Lung (tissue), 11 donors: ENCODE measurements at regions not wholly inside any gene's neighbourhood (a gene's known extent, or its start where the extent isn't known, plus 50 kb on each side); places are given as distances from the start of the nearest gene placed in this dataset.

Experiments
- ATAC-seq: fragments of 200-7000 bp; cut with Tn5 transposase; one replicate; pipeline ENCODE4 v1.9.1; 2020; ENCODE audit warnings: moderate number of reproducible peaks; ENCODE audit not compliant: insufficient read depth, low FRiP score
- DNase-seq, 3 donors: peaks; one replicate each; pipeline ENCODE4 v3.0.0-alpha.2; 2013 to 2017
- H3K27ac ChIP-seq, 2 donors: one replicate each; pipeline ENCODE4 v1.5.1; 2013; ENCODE audit warnings: mild to moderate bottlenecking in 2 of 2, moderate library complexity in 2 of 2, control low read depth in 1 of 2, inconsistent platforms in 1 of 2, low read depth in 1 of 2, low read length in 1 of 2
- H3K27me3 ChIP-seq, 3 donors: one replicate each; pipeline ENCODE4 v1.5.1; 2013; ENCODE audit warnings: low read length in 2 of 3; ENCODE audit not compliant: control insufficient read depth in 3 of 3, insufficient read depth in 3 of 3
- H3K36me3 ChIP-seq, 4 donors: one replicate each; pipeline ENCODE4 v1.5.1; 2013; ENCODE audit warnings: low read length in 4 of 4, mild to moderate bottlenecking in 1 of 4, moderate library complexity in 1 of 4; ENCODE audit not compliant: control insufficient read depth in 4 of 4, insufficient read depth in 4 of 4
- H3K4me1 ChIP-seq, 5 donors: one replicate each; pipeline ENCODE4 v1.5.1; 2013; ENCODE audit warnings: low read length in 5 of 5, mild to moderate bottlenecking in 2 of 5, moderate library complexity in 1 of 5; ENCODE audit not compliant: control insufficient read depth in 5 of 5, insufficient read depth in 5 of 5
- H3K4me3 ChIP-seq: one replicate; pipeline ENCODE4 v1.5.1; 2013; ENCODE audit warnings: mild to moderate bottlenecking, control low read depth, moderate library complexity
- H3K9ac ChIP-seq, 2 donors: one replicate each; pipeline ENCODE4 v1.5.1; 2013; ENCODE audit warnings: low read length in 2 of 2, control low read depth in 1 of 2; ENCODE audit not compliant: insufficient read depth in 1 of 2
- H3K9me3 ChIP-seq, 4 donors: one replicate each; pipeline ENCODE4 v1.5.1; 2013; ENCODE audit warnings: low read length in 3 of 4, mild to moderate bottlenecking in 1 of 4, moderate library complexity in 1 of 4; ENCODE audit not compliant: control insufficient read depth in 4 of 4, insufficient read depth in 3 of 4
- CTCF ChIP-seq: IDR thresholded peaks from 2 replicates; pipeline ENCODE4 v1.5.1; 2012; ENCODE audit warnings: mild to moderate bottlenecking; ENCODE audit errors: control extremely low read depth, extremely low read depth
- WGBS, 2 donors: extraction: QIAGEN DNeasy Blood & Tissue Kit; methylation state at CpG; one replicate each; pipeline ENCODE4 v1.1.7; 2013; 5-methylcytosine and 5-hydroxymethylcytosine counted together
- donor health status: control.
- donor health status: control.
- donor health status: Bipolar disorder and iron deficiency.
- donor health status: healthy.
- donor health status: DM: yes; HTN: yes; CAD: no.

GRCh38 chr11:95705485-95706124 is 84.0 kb downstream of the FAM76B start:
- no peak overlapping the region for H3K4me3 ChIP-seq
- TF ChIP-seq CTCF, result peak; percentile 87
- DNase-seq, result peak; percentile 91 to 95 (median 92)
- H3K27ac ChIP-seq, result no peak overlapping the region
- peaks cover 1 to 22% (median 5%) of the 10 kb centered on the region in 5 donors for H3K4me1 ChIP-seq
- no peak overlapping the region for H3K9ac ChIP-seq
- ATAC-seq, result peak; percentile 95
- H3K9me3 ChIP-seq, result no peaks in the 10 kb centered on the region
- 9 to 10% methylated on average over 10 of the region's 10 CpGs for WGBS, 2 donors
- no peaks in the 10 kb centered on the region for H3K27me3 ChIP-seq
- no peaks in the 10 kb centered on the region for H3K36me3 ChIP-seq

GRCh38 chr11:95704865-95705264 is 84.7 kb downstream of the FAM76B start:
- WGBS, 2 donors, result 33 to 62% methylated on average over 3 of the region's 3 CpGs
- no peak for ATAC-seq
- Histone ChIP-seq H3K27me3 (no peaks in the 10 kb centered on the region), H3K27ac (no peak overlapping the region), H3K9ac (no peak overlapping the region), H3K4me3 (no peak overlapping the region), H3K36me3 (no peaks in the 10 kb centered on the region), H3K4me1 (peaks cover 1 to 22% (median 5%) of the 10 kb centered on the region in 5 donors), H3K9me3 (no peaks in the 10 kb centered on the region)
- no peak for DNase-seq
- TF ChIP-seq CTCF, result no peak

GRCh38 chr11:95703049-95703448 is 86.5 kb downstream of the FAM76B start:
- Histone ChIP-seq H3K27me3 (no peaks in the 10 kb centered on the region), H3K27ac (no peak overlapping the region), H3K4me3 (no peak overlapping the region), H3K36me3 (no peaks in the 10 kb centered on the region), H3K9ac (peak overlapping the region in 1 of 2 donors; percentile 33), H3K9me3 (no peaks in the 10 kb centered on the region), H3K4me1 (peaks cover 1 to 22% (median 5%) of the 10 kb centered on the region in 5 donors)
- DNase-seq, result no peak
- no peak for ATAC-seq
- TF ChIP-seq CTCF, result no peak
- WGBS, 2 donors, result 68 to 79% methylated on average over 3 of the region's 3 CpGs

GRCh38 chr11:95702526-95702925 is 87.1 kb downstream of the FAM76B start:
- Histone ChIP-seq H3K4me1 (peaks cover 1 to 22% (median 5%) of the 10 kb centered on the region in 5 donors), H3K4me3 (no peak overlapping the region), H3K27me3 (no peaks in the 10 kb centered on the region), H3K9ac (no peak overlapping the region), H3K9me3 (no peaks in the 10 kb centered on the region), H3K27ac (no peak overlapping the region), H3K36me3 (no peaks in the 10 kb centered on the region)
- no peak for TF ChIP-seq CTCF
- 41 to 80% methylated on average over 2 of the region's 2 CpGs for WGBS, 2 donors
- ATAC-seq (peak; percentile 10), DNase-seq (peak; percentile 27 to 89 (median 79))
